Retinal pigment epithelial cell (primary cell): ENCODE measurements at regions not wholly inside any gene's neighbourhood (a gene's known extent, or its start where the extent isn't known, plus 50 kb on each side); places are given as distances from the start of the nearest gene placed in this dataset.

ENCODE experiments used
- DNase-seq: peaks from one replicate; pipeline ENCODE4 v3.0.0-alpha.2; 2010; ENCODE audit warnings: low read depth
- H3K4me3 ChIP-seq: 2 replicates; pipeline ENCODE4 v1.5.1; 2011; ENCODE audit warnings: mild to moderate bottlenecking, low read length, control low read depth, moderate library complexity
- CTCF ChIP-seq: conservative IDR thresholded peaks from 2 replicates; pipeline ENCODE4 v1.5.1; 2011; ENCODE audit warnings: low read depth, low read length, control low read depth, inconsistent platforms

- DNase-seq = peak; percentile 63
- TF ChIP-seq CTCF = no peak
Observed at GRCh38 chr10:90432866-90433265, 425.0 kb downstream of the HTR7 start.

GRCh38 chr10:90435296-90435695 lies 422.5 kb downstream of the HTR7 start:
- no peak overlapping the region for H3K4me3 ChIP-seq

More at GRCh38 chr10:90432866-90433265, 425.0 kb downstream of the HTR7 start:
- no peak overlapping the region for H3K4me3 ChIP-seq

GRCh38 chr10:90437452-90437851 lies 420.4 kb downstream of the HTR7 start:
- peak; percentile 37 for TF ChIP-seq CTCF
- peak; percentile 48 for DNase-seq

More at GRCh38 chr10:90435296-90435695, 422.5 kb downstream of the HTR7 start:
- no peak for TF ChIP-seq CTCF
- DNase-seq = no peak

GRCh38 chr10:90440870-90441269 lies 417.0 kb downstream of the HTR7 start:
- no peak for DNase-seq
- H3K4me3 ChIP-seq = no peak overlapping the region
- no peak for TF ChIP-seq CTCF

More at GRCh38 chr10:90437452-90437851, 420.4 kb downstream of the HTR7 start:
- no peak overlapping the region for H3K4me3 ChIP-seq

- TF ChIP-seq CTCF = no peak
- no peak overlapping the region for H3K4me3 ChIP-seq
- DNase-seq = no peak
Observed at GRCh38 chr10:90443342-90443741, 414.5 kb downstream of the HTR7 start.

- DNase-seq = peak; percentile 15
- no peak for TF ChIP-seq CTCF
- H3K4me3 ChIP-seq = no peak overlapping the region
Observed at GRCh38 chr10:90447831-90448230, 410.0 kb downstream of the HTR7 start.

- DNase-seq = no peak
- no peak overlapping the region for H3K4me3 ChIP-seq
- no peak for TF ChIP-seq CTCF
Observed at GRCh38 chr10:90450797-90451196, 407.0 kb downstream of the HTR7 start.
